Transverse colon (tissue), 4 donors: ENCODE measurements at regions not wholly inside any gene's neighbourhood (a gene's known extent, or its start where the extent isn't known, plus 50 kb on each side); places are given as distances from the start of the nearest gene placed in this dataset.

Source experiments
- CTCF ChIP-seq, 5 experiments: fragments of 200-600 bp in 3 of 5; fragments of 450-650 bp in 2 of 5; sonication (generic) in 3 of 5; IDR thresholded peaks; 1 replicate in 2 of 5; 2 replicates in 3 of 5; pipeline ENCODE4 v1.5.1; 2016 to 2017; ENCODE audit warnings: antibody characterized with exemption in 5 of 5, inconsistent platforms in 3 of 5, mild to moderate bottlenecking in 2 of 5, moderate library complexity in 1 of 5
- POLR2A ChIP-seq: fragments of 450-650 bp; IDR thresholded peaks from one replicate; pipeline ENCODE4 v1.6.1; 2016; ENCODE audit warnings: antibody characterized with exemption, mild to moderate bottlenecking, moderate library complexity
- POLR2AphosphoS5 ChIP-seq, 3 donors: sonication (generic); formaldehyde crosslinking; IDR thresholded peaks; one replicate each; pipeline ENCODE4 v1.6.1; 2016; ENCODE audit warnings: antibody characterized with exemption in 3 of 3

- TF ChIP-seq POLR2A, result no peak
- TF ChIP-seq CTCF (IDR thresholded peaks at IDR 0.05), result no peak
- TF ChIP-seq POLR2AphosphoS5 (IDR thresholded peaks at IDR 0.05), result no peak
These were observed 120.8 kb downstream of the RGS2 start for GRCh38 chr1:192929597-192929996.
